ENCODE measurements at regions not wholly inside any gene's neighbourhood (a gene's known extent, or its start where the extent isn't known, plus 50 kb on each side); places are given as distances from the start of the nearest gene placed in this dataset.

- DNase-seq (ENCODE audit: low read depth) = no peak
These were observed 179.4 kb downstream of the IRS1 start for GRCh38 chr2:226620176-226620575.

- no peak for DNase-seq (ENCODE audit: low read depth)
These were observed 179.9 kb downstream of the IRS1 start for GRCh38 chr2:226619707-226620106.

DNA sequence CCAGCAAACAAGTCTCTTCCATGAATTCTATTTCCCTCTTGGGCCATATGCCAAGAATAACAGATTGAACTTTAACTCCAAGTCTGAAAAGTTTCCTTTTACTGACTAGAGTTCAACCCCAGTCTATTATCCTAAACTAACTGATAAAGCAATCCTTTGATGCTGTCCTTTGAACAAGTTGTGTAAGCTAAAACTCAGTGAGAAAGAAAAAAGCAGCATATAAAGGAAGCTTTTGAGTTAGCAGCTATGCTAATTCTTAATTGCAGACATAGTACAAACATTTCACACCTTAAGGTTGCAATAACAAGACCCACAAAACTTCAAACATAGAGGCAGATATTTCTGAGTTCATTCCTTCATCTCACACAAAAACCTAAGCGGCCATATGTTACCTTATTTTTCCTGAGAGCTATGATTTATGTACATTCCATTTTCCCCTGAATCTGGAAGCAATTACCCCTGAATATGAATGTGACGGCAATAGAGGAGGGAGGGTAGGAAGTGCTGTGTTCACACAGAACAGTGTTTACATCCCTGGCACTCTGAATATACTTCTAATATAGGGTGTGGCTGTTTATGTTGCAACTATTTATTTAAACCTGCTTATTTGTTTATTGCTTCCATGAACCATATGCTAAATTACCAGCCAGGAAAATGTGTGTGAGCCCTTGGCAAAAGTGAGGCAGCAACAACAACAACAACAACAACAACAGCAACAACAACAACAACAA is 180.6 kb downstream of the IRS1 start:
- DNase-seq (ENCODE audit: low read depth) = no peak

GRCh38 chr2:226618544-226618874 is 181.1 kb downstream of the IRS1 start:
- no peak for DNase-seq (ENCODE audit: low read depth)

DNA sequence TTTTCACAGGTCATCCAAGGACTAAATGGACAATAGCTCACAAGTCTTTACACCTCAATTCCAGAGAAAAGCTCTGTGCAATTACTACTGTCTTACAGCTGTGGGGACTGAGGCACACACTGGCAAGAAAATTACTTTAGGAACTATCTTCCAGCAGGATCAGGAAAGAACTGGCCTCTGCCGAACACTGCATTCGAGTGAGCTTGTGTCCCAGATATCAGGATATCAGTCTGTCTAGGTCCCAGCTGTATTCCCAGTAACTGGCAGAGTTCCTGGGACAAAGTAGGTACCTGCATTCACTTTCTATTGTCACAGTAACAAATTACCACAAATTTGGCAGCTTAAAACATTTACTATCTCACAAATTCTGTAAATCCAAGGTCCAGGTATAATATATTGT is 183.7 kb downstream of the IRS1 start:
- no peak for DNase-seq (ENCODE audit: low read depth)

GRCh38 chr2:226611944-226612318 is 187.7 kb downstream of the IRS1 start:
- DNase-seq (ENCODE audit: low read depth) = no peak

DNA sequence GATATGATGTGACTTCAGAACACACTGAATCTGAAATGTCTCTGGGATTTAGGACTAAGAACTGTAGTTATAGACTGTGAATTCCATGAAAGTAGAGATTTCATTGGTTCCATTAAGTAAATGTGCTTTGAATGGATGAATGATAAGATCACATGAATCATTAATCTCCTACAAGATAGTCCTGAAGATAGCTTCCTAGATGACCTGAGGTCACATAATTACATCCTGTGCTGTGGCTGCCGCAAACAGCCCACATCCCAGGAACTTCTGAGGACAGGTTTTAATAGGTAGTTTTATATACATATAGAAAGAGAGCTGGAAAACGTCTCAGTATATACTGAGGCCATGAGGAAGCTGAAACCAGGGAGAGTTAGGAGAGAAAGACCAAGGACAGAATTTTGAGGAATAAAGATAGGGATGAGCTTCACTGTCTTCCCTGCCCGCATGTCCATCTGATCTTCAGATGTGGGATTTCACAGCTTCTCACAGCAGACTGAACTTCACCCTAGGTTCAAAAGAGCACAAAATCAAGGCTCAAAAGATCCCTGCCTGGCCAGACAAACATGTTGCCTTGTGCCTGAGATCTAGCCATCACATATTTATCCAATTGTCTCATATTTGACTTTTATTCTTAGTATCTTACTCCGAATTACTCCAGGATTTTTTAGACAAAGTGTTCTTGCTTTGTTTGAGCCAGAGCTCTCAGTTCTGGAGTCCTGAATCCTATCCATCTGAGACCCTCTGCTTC is 188.2 kb downstream of the IRS1 start:
- no peak for DNase-seq (ENCODE audit: low read depth)

DNA sequence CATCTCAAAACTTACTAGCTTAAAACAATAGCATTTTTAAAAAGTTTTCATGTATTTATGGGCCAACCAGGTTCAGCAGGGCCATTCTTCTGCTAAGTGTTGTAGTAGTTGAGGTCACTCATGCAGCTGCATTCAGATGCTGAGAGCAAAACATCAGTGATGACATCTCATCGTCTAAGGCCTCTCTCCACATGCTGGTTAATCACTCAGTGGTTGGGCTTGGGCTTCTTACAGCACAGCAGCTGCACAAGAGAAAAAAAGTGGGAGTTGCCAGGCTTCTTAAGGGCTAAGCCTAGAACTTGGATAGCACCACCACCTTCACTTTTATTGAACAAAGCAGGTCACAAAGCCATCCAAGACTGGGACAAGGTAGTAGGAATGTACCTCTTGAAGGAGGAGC is 190.3 kb downstream of the IRS1 start:
- DNase-seq (ENCODE audit: low read depth) = no peak

- DNase-seq (ENCODE audit: low read depth) = no peak
These were observed 191.2 kb downstream of the IRS1 start for GRCh38 chr2:226608451-226608850.

DNA sequence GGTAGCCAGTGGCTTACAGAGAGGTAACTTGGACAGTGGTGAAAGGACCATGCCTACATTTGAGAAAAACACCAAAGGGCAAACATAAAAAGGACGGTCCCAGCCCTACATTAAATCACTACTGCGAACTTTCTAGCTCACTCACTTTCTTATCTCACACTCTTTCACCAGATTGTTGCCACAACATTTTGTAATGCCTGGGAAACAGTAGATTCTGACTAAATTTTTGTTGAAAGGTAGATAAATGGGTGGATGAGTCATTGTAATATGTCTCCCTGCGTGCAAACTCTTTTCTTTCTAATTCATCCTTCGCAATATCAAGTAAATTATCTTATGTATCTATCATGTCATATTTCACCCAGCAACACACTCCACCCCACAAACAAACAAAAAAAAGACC is 192.2 kb downstream of the IRS1 start:
- no peak for DNase-seq (ENCODE audit: low read depth)

- no peak for DNase-seq (ENCODE audit: low read depth)
These were observed 194.0 kb downstream of the IRS1 start for GRCh38 chr2:226605642-226606041.

- no peak for DNase-seq (ENCODE audit: low read depth)
These were observed 196.0 kb downstream of the IRS1 start for GRCh38 chr2:226603606-226604005.

DNA sequence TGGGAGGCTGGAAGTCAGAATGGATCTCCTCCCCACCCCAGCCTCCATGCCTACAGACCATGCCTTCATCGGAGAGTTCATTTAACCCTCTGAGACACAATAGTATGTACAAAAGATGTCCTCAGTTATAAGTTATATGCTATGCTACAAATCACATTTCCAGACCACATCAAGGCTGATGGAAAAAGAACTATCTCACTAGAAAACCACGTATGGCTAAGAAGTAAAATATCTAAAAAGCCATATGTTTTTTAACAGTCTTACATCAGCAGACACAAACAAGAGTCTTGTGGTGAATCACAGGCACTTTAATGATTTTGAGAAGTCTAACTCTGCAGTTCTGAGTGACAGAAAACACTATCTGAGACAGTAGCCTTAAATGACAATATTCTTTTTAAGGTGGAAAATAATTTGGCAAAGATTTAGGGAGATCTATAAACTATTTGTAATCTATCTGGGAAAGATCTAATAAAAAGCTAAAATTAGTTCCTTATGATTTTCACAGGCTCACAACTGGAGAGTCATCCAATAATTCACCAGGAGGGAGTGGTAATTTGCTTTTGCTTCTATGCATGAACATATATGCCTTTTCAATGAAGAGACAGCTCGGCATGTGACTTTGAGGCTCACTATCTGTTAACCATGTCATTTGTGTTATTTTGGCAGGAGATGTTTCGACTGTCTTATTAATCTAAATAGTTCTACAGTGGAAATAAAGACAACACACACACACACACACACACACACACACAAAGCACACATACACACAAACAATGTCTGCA is 197.5 kb downstream of the IRS1 start:
- no peak for DNase-seq (ENCODE audit: low read depth)

DNA sequence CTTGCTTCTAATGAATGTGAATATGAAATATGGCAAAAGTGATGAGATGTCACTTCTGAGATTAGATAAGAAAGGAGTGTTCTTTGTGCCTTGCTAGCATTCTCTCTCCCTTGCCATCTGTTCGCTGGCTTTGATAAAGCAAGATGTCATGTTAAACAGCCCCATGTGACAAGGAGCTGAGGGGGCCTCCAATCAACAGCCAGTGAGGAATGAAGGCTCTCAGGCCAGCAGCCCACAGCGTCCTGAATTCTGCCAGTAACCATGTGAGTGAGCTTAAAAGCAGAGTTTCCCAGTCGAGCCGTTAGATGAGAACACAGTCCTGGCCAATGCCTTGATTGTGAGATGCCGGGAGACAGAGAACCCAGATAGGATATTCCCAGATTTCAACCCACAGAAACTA is 198.8 kb downstream of the IRS1 start:
- no peak for DNase-seq (ENCODE audit: low read depth)

GRCh38 chr2:226600184-226600583 is 199.4 kb downstream of the IRS1 start:
- no peak for DNase-seq (ENCODE audit: low read depth)

DNA sequence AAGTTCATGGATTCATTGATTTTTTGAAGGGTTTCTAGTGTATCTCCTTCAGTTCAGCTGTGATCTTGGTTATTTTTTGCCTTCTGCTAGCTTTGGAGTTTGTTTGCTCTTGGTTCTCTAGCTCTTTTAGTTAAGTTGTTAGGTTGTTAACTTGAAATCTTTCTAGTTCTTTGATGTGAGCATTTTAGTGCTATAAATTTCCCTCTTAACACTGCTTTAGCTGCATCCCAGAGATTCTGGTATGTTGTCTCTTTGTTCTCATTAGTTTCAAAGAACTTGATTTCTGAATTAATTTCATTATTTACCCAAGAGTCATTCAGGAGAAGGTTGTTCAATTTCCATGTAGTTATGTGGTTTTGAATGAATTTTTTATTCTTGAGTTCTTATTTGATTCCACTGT is 210.6 kb downstream of the IRS1 start:
- DNase-seq (ENCODE audit: low read depth) = no peak

DNA sequence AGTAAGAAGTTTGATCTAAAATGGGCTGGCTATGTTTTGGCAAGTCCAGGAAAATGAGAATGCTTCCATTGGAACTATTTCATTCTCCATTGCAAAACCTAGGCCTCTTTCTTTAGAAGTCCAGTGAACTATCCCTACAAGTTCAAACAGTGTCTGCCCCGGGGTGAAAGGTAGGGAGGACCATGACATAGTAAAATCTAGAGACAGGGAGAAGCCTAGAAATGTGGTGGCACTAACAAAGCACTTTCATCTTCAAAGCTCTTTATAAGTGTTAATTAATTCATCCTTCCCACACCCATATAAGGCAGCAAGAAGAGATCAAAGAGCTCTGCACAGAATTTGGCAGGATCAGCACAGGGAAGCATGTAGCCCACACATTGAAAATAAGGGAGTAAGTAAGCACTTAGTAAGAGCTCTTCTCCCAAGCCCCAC is 214.5 kb downstream of the IRS1 start:
- no peak for DNase-seq (ENCODE audit: low read depth)

- no peak for DNase-seq (ENCODE audit: low read depth)
These were observed 215.0 kb downstream of the IRS1 start for GRCh38 chr2:226584518-226585055.

GRCh38 chr2:226583715-226584114 is 215.9 kb downstream of the IRS1 start:
- DNase-seq (ENCODE audit: low read depth) = no peak

DNA sequence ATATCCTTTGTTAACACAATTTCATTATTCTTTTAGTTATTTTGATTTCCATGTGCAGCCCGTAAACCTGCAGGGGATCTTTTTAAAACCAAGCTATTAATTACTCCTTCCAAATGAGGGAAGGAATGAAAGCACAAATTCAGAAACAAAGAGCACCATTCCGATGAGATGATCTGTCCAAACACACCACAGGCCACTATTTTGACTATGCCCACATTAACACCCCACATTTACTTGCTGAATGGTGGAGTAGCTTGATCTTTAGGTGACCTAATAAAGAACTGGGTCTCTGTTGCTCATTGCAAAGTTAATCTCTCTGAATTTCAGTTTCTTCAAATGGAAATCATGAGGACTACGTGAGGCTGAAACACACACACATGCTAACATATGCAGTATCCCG is 218.0 kb downstream of the IRS1 start:
- DNase-seq (ENCODE audit: low read depth) = no peak

GRCh38 chr2:226581004-226581403 is 218.6 kb downstream of the IRS1 start:
- no peak for DNase-seq (ENCODE audit: low read depth)

GRCh38 chr2:226580403-226580802 is 219.2 kb downstream of the IRS1 start:
- no peak for DNase-seq (ENCODE audit: low read depth)

GRCh38 chr2:226579519-226579918 is 220.1 kb downstream of the IRS1 start:
- DNase-seq (ENCODE audit: low read depth) = no peak

Data from activated T-cell treated with anti-CD3 and anti-CD28 coated beads for 48 hours (primary cell).